CD4-positive, alpha-beta T cell treated with Interleukin-2 at 100 ng/mL for 4 hours (primary cell): ENCODE measurements at regions not wholly inside any gene's neighbourhood (a gene's known extent, or its start where the extent isn't known, plus 50 kb on each side); places are given as distances from the start of the nearest gene placed in this dataset.

ENCODE experiments used
- DNase-seq: peaks from one replicate; pipeline ENCODE4 v3.0.0-alpha.2; 2020; ENCODE audit warnings: low spot score

DNA sequence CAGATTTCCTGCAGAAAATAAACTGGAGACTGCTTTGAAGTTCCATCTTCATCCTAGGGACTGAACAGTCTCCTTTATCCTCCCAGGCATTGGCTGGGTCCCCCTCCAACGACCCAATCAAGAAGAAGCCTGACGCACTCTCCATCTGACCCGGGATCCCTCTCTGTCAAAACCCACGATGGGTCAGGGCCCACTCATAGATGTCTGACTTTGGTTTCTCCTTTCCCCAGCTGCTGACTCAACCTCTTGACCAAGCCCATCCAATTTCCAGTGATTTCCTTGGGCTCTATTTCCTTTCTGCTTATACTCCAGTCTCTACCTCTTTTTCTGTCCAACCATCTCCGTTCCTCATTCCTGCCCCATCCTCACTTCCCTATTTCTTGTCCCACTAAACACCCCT lies 189.7 kb downstream of the MIAT start:
- DNase-seq, result no peak

DNA sequence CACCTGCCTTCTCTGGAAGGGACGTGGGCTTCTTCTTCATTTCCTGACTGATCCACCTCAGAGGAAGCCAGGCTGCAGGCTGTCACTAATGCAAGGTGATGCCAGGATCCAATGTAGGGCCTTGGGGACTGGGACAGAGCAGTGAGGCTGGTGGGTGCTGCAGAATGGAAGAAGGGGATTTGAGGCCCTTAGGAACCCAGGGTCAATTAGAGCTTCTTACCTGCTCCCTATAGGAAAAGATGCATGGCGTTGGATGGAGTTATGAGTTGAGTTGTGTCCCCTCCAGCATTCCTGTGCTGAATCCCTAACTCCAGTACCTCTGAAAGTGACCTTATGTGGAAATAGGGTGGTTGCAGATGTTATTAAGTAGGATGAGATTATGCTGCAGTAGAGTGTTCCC lies 190.4 kb downstream of the MIAT start:
- DNase-seq, result no peak

DNA sequence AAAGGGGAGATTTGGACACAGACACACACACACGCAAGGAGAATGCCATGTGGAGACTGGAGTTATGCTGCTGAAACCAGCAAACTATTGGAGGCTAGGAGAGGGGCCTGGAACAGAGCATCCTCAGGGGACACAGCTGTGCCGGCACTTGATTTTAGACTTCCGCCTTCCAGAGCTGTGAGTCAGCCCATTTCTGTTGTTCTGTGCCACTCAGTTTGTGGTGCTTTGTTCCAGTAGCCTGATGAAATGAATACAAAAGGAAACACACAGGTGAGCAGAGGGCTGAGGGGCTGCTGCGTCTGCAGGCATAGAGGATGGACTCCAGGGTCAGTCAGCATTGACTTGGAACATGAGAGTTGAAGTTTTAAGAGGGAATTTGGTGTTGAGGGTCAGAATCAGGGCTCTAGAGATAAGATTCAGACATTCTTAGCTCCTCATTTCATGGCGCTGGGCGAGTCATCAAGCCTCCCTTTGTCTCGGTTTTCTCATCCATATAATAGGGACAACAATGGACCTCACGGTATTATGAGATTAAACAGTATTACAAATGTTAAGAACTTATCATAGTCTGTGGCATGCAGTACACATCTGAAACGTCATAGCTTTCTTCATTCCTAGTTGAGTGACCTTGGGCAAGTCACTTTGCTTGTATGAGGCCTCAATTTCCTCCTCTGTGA lies 191.0 kb downstream of the MIAT start:
- no peak for DNase-seq

DNA sequence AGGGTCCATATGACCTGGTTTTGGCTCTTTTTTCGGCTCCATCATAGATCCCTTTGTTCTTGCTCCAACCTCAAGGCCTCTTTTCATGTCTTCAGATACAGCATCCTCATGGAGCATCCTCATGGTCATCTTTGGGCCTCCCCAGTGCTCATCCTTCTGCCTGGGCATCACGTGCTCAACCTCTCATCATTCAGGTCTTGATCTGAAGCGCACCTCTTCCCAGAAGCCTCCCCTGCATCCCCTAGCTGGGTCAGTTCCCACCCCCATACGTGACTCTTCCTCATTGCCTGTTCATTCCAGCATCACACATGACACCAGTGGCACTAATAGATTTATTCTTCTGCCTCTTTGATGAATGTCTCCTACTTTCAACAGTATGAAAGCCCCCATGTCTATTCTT lies 192.2 kb downstream of the MIAT start:
- no peak for DNase-seq

DNA sequence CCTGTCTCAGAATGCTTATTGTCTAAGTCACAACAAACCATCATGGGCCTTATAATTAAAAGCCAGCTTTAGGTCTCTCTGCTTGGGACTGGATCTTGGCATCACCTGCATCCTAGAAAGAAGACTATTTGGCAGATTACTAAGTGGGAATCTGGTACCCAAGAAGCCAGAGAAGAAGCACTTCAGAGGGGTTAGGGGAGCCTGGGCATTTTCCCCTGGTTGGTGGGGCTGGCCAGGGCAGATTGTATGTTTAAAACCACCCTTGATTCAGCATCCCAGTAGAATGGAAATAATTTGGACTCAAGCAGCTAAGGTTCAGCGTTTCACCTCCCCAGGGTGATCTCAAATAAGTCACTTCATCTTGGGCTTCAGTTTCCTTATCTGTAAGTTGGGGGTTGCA lies 193.7 kb downstream of the MIAT start:
- DNase-seq, result no peak

DNA sequence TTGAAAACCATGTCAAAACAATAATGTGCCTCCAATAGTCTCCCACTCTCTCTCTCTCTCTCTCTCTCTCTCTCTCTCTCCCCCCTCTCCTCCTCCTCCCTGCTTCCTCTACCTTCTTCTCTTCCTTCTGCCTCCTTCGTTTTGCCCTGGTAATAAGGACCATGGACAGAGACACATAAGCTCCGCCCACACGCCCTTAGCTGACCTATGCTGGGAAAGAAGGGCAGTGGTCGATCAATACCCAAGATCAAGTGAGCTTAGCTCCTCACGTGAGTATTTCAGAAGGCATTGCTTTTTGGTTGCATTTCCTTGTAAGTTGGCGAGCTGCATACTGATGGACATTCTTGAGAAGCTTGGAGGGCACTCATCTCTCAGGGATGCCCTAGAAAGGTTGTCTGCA lies 194.8 kb downstream of the MIAT start:
- no peak for DNase-seq

DNA sequence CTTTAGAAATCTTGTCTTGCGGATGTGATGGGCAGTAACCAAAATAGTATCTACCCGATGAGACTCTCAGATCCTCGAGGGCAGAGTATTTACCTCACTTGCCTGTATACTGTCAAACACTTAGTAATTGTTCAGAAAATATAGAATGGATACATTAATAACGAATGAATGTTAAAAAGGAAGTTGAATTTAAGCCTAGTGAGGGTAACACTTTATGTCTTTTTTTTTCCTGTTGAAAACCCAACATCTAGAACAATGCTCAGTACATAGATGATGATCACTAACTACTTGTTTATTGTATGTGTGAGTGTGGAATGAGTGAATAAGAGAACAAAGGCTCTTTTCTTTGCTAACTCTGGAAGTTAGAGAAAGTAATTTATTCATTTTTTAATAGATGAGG lies 195.7 kb downstream of the MIAT start:
- DNase-seq, result no peak

DNA sequence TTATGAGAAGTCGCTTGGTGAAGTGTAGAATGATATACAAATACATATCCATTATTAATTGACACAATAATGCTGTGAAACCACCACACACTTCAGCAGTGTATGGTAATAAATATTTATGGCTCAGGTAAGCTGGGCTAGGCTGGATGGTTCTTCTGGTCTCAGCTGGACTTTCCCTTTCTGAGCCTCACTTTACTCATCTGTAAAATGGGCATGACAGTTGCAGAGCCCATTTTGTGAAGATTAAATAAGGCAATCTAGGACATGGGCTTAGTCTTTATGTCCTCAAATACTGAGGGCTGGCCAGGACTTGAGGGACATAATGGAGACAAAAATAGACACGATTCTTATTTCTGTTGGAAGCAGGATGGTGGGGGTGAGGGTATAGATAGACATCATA lies 196.1 kb downstream of the MIAT start:
- no peak for DNase-seq

DNA sequence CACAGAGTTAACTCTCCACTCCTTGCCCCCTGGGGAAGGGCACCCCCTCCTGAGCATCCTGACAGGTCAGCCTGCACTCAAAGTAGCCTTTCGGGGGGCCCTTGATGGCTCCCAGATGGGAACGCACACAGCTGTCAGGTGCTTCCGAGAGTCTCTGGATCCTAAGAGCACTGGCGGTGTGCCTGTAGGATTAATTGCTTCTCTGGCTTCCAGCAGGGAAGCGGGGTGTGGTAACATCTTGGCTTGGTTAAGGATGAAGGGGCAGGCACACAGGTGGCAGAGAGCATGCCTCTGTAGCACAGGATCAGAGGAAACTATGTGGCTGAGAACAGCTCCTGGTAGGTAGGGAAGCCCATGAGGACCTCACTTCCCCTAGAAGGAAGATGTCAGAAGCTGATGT lies 199.8 kb downstream of the MIAT start:
- no peak for DNase-seq

DNA sequence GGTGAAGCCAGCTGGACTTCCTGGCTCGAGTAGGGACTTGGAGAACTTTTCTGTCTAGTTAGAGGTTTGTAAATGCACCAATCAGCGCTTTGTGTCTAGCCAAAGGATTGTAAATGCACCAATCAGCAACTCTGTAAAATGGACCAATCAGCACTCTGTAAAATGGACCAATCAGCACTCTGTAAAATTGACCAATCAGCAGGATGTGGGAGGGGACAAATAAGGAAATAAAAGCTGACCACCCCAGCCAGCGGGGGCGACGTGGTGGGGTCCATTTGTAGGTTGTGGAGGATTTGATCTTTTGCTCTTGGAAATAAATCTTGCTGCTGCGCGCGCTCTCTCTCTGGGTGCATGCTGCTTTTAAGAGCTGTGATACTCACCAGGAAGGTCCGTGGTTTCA lies 202.9 kb downstream of the MIAT start:
- DNase-seq, result no peak

DNA sequence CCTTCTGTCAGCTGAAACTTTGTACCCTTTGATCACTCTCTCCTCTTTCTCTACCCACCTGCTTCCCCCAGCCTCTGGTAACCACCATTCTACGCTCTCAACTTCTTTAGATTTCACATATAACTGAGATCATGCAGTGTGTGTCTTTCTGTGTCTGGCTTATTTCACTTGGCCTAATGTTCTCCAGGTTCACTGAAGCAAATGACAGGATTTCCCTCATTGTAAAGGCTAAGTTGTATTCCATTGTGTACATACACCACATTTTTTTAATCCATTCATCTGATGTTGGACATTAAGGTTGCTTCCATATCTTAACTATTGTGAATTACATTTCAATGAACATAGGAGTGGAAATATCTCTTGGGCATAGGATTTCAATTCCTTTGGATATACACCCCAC lies 207.6 kb downstream of the MIAT start:
- no peak for DNase-seq

DNA sequence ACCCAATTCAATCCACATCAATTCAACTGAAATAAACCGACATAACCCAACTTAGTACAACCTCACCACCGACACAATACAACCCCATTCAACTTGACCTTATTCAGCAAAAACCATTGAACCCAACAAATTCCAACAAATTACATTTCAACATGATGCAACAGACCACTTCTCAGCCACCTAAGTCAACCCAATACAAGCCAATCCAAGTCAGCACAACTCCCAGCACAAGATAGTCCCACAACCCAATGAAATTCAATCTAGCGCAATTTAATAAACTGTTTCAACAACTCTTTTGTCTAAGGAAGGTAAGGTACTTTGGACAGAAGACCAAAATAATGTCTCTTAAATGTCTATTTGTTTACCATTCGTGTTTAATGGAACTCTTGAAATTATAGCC lies 226.0 kb downstream of the MIAT start:
- no peak for DNase-seq

DNA sequence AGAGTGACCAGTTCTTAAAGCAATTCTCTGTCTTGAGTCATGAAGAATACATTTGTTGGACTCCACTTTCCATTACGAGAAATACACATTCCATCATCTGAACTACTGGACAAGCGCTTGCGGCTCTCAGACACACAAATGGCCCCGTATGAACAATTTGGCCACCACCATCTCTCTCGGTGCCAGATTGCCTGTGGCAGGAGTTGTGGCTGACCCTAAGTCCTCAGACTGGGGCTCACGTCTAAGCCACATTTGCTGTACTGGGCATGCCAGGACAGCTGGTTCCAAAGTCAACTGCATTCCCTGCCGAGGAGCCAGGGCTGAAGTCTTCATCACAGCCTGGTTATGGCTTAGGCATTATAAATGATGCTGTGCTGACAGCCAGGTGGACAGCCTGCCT lies 227.5 kb downstream of the MIAT start:
- no peak for DNase-seq

DNA sequence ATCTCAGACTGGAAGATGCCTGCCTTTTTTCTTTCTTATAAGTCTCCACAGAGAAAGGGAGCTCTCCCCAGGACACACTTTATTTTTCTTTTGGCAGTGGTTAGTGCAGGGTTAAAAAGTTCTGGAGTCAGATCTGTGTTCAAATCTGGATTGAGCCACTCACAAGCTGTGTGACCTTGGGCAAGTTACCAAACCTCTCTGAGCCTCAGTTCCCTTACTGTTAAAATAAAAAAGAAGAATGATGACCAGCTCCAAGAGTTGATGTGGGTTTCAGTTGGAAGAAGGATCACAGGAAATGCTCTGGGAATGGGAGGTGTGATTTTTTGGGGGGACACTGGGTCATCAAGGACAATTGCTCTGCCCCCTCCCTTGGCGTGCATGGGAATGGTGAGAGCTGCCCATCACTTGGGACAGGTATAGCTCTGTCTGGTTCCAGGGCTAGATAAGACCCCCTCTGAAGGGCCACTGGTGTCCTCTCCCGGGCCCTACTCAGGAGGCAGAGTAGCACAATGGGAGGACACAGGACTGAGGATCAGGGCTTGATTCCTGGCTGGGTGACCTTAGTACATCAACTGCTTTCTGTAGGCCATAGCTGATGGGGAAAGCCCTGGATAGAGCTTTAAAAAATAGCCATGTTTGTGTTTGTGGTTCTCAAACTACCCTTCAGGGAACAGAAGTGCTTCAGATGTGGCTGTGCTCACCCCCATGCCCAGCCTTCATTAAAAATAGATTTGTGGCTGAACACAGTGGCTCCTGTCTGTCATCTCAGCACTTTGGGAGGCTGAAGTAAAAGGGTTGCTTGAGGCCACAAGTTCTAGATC lies 228.3 kb downstream of the MIAT start:
- DNase-seq, result no peak

DNA sequence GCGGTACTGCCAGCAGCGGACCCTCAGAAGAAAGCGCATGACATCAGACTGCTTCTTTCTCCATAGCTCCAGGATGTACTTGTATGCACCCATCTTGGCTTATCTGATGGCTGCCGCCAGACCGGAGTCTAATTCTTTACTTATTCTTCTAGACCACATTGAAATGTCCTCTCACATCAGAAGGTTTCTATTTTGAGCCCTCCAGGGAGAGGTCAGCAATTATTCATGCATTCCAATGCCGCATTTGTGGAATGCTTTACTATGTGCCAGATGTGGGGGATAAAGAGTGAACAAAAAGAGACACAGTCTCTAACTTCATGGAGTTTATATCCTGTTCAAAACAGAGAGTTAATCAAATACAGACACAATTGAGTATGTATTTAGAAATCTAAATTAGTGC lies 230.1 kb downstream of the MIAT start:
- DNase-seq, result no peak

DNA sequence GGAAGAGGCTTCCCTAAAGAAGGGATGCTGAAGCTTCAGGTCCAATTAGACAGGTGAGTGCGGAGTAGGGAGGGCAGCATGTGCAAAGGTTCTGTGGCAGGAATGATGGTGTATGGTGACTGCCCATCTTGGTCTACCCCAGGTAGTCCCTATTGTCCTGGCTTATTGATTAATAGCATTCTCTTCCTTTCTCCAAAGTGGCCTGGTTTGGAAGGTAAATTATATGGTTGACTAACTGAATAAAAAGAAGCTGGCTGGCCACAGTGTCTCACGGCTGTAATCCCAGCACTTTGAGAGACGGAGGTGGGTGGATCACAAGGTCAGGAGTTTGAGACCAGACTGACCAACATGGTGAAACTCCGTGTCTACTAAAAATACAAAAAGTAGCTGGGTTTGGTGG lies 230.5 kb downstream of the MIAT start:
- DNase-seq, result no peak

DNA sequence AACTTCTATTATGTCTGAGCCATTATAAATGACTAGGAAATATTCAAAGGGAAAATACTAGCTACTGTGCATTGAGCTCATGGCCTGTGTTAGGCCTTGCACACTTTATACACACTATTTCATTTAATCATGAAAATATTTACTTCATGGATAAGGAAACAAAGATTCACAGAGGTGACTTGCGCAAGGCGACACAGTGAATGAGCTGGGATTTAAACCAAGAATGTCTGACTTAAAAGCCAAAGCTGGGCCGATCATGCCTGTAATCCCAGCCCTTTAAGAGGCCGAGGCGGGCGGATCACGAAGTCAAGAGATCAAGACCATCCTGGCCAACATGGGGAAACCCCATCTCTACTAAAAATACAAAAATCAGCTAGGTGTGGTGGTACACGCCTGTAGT lies 231.5 kb downstream of the MIAT start:
- DNase-seq, result no peak

DNA sequence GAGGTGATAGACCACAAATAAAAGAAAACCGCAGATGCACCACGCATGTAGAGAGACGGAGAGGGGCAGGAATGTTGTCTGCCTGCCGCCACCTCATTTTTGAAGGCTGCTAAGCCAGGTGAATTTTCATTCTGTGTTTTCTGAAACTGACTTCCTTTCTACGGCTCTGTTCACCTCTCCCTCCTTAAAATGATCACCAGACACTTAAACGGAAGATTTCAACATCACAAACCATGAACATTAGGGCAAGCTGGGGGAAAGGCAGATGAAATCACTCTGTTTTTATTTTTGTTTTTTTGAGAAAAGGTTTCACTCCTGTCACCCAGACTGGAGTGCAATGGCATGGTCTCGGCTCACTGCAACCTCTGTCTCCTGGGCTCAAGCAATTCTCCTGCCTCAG lies 232.4 kb downstream of the MIAT start:
- no peak for DNase-seq

DNA sequence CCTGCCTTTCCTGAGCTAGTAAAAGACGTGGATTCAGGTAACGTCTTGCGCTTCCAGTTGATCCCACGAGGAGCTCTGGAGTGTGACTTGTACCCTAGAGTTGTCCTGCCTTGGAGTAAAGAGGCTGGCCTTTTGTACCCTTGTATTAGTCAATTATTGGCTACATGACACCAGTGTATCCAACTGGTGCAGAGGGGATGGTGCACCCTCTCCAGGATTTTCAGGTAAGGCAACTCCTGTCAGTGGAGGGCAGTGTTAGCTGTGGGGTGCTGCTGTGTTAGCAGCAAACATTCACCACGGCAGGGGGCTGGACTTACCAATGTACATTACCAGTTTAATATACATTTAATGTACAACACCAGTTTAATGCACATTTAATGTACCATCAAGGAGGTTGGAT lies 233.5 kb downstream of the MIAT start:
- DNase-seq, result no peak

DNA sequence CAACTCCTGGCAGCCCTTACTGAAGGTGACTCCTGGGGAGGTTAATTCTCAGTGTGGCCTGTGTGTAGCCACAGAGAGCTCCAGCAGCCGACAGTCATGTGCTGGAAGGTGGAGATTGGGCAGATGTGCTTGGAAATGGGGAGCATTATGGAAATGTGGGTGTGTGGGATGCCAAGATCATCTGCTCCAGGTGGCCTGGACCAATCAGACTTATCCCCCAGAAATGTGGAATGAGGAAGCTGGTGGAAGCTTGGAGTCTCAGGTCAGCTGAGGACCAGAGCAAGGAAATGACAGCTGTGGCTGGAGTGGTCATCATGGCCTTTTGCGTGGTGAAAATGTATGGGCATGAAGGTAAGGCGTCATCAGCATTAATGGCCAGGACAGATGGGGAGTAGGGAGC lies 234.0 kb downstream of the MIAT start:
- no peak for DNase-seq

DNA sequence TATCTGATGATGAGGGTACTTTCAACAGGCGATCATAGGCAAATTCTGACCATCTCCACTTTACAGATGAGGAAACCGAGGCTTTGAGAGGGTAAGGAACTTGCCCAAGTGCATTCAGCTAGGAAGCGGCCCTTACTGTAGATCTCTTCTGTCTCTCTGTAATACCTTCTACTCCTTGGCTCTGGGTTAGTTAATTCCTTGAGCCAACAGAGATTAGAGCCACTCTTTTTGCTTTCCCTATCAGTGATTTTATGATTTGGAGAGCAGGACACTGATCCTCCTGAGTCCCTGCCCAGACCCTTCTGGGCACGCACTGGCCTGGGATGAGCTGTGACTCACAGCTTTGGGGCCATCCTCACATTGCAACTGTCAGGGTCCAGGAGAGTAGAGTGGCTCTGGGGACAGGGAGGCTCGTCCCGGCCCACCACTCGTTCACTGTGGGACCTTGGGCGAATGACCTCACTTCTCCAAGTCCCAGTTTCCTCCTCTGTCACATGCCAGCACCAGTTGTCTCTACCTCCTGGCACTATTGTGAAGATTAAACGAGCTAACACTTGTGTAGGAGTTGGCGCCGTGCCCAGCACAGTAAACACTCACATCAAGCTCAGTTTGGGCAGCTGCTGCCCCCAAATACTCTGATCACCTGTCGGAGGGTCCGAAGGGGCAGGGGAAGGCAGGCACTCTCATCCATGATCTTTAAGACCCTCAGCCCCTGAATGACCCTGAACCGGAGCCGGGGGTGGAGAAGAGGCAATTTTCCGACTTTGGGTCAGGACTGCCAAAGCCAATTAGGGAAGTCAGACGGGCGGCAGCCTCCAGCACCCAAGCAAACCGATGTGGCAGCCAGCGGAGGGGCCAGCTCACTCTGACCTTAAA lies 235.0 kb downstream of the MIAT start:
- DNase-seq, result no peak

DNA sequence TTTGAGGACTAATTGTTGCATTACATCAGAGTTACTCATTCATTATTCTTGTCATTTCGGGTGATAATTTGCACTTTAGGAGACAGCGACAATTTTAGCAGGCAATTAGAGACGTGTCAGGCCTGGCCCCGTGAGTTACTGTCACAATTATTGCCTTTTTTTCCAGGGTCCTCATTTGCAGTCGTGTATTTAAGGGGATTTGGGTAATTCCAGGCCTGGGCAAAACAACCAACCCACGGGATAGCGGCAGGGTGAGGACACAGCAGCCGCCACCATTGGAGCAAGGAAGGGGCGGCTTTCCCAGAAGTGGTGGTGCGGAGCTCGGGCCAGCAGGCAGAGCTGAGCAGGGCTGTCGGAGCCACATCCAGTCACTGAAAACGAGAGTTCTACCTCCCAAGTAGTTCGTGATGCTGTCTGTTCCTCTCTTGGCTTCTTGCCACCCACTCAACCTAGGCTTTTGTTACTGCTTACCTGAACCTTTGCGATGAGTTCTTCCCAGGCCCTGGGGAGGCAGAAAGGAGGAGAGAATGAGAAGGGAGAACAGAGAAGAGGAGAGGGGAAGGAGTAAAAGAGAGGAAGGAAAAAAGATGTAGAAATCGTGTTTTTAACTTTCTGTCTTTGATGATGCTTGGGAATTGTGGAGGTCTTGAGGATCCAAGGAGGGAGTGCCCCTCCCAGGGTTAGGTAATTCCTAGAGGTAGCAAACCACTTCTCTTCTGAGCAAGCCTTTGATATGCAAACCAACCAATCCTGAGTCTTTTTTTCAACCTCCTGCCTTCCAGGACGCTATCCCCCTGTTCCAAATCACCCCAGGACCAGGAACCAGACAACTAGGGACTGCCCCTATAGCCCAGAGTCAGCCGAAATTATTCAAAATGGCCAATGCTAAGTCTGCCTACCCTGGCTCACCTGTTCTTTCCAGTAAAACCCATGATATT lies 236.1 kb downstream of the MIAT start:
- no peak for DNase-seq
